HG03045 (cell line): ENCODE measurements at regions not wholly inside any gene's neighbourhood (a gene's known extent, or its start where the extent isn't known, plus 50 kb on each side); places are given as distances from the start of the nearest gene placed in this dataset.

Source experiments
- ATAC-seq: cut with Tn5 transposase; IDR thresholded peaks from one replicate; pipeline ENCODE4 v1.9.1; 2021; ENCODE audit warnings: mild to moderate bottlenecking, moderate library complexity; ENCODE audit not compliant: unreplicated experiment

DNA sequence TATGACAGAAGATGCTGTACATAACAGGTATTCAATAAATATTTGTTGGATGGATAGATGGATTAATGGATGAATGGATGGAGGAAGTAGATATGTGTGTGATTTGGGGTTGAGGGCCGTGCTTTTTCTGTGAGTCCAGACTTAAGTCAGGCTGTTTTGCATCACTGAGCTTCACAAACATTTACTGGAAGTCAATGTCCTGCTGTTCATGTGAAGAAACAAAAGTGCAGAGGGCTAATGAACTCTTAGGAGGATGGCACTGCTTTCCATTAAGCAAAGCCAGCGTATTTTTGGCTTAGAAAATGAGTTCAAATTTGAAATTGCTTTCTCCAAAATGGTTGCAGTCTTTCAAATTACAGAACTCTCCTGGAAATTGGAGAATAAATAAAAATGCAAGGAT, 260.6 kb upstream of the SASH1 start:
- no peak for ATAC-seq

DNA sequence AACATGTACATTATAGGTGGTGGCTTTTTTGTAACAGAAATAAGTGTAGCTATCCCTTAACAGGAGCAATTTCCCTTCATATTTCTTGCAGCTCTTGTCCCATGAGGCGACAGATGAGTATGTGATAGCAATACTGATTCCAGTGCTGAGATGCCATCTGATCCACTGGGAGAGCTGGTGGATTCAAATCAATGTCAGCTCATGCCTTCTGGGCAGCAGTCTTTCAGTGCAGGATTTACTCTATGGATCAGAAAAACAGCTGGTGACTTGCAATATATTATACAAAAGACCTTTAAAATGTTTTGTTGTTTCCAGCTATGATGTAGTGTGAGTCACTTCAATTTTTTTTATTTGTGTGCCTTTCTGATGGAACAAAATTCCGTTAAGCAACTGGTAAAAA, 259.9 kb upstream of the SASH1 start:
- no peak for ATAC-seq

GRCh38 chr6:148085631-148086331, 256.9 kb upstream of the SASH1 start:
- no peak for ATAC-seq

DNA sequence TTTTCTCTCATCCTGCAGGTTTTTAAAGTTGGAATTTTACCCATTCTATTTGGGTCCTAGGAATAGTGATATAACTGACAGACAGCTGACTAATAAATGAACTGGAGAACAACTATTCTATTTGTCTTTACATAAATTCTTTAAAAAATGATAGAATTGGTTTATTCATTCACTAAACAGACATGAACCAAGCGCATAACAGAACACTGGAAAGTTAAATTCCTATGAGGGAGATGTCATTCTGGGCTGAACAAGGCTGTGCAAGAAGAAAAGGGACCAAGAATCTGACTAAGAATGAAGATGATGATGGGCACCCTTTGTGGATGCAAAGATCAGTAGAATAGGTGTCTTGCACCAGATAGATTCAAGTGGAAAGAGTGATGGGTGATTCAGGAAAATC, 256.3 kb upstream of the SASH1 start:
- ATAC-seq: no peak

DNA sequence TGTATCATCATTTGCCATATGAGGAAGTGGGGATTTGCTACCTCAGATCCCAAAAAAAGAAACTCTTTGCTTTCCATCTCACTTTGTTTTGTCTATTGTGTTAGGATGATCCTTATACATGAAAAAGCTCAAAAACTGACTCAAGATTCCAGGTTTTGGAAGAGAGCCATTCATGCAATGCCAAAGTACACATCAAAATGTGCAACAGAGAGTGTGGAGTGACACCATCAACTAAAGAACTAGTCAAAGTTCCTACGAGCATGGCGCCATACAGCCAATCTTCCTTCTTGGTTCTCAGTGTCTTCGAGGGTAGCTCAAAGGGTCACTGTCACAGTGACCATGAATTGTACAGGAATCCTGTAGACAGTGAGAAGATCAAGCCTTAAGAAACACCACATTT, 255.8 kb upstream of the SASH1 start:
- no peak for ATAC-seq

DNA sequence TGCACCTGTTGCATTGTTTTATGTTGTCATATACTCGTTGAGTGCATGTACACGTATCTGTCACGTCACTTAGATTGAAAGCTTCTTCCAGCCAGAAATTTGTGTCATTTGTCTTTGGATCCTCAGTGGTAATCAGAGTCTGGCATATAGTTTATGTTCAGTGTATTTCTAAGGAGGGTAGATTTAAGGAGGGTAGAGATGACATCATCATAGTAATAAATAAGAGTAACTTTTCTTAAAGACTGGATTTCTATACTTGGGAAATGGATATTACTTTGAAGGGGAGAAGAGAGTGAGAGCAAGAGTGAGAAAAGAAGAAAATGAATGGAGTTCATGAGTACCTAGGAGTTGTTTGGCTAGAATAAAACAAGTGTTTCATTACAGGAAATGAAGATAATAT, 255.0 kb upstream of the SASH1 start:
- no peak for ATAC-seq

DNA sequence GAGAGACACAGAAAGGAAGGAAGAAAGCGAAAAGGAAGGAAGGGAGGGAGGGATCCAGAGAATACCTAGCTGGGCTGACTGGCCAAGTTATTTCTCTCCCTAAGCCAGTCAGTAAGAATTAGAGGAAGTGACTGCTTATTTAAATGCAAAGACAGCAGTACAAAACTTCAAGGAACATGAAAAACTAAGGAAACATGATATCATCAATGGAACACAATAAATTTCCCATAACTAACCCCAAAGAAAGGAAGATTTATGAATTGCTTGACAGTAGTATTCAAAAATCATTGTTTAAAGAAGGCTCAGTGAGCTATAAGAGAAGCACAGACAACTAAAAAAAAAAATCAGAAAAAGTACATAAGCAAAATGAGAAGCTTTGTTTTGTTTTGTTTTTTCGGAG, 252.3 kb upstream of the SASH1 start:
- no peak for ATAC-seq

DNA sequence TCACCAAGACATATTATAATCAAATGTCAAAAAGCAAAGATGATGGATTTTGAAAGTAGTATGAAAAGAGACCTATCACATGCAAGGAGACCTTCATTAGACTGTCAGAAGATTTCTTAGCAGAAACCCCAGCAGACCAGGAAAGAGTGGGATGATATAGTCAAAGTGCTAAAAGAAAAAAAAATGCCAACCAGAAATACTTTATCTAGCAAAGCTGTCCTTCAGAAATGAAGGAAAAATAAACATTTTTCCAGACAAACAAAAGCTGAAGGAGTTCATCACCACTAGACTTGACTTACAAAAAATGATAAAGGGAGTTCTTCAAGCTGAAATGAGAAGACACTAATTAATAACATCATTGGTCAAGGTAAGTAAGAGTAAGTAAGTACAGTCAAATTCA, 251.2 kb upstream of the SASH1 start:
- no peak for ATAC-seq

DNA sequence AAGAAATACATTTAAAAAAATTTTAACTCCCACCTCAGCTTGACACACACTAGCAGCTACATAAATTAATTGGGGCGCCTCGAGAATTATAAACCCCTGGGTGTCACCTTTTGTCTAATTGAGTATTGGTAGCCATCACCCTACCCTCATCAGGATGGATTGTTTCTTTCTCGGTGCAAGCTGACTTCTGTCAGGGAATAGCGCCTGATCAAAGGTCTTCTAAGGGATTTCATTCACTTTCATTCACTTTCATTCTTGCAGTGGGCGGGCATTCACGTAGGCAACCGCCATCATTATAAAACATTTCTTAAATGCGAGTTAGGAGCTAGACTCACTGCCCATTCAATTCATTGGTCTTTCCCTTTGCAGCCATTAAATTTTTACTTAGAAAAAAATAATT, 239.2 kb upstream of the SASH1 start:
- ATAC-seq: no peak

- no peak for ATAC-seq
Measured at GRCh38 chr6:148104131-148104530, 238.5 kb upstream of the SASH1 start.

DNA sequence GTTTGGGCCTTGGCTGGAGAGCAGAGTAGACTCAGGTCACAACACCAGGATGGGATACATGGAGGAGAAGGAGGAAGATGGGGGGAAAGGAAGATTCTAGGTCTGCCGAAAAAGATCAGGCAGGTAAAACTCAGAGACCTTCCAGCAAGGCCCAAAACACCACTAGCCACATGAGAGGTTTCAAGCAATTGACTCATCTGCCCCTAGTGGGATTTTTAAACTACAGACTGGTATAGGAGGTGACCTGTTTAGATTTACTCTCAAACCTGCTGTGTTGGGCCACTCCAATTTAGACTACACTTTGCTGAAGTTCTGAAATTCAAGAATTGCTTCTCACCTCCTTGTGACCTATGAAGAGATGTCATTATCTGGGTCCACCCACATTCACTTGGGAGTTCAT, 236.9 kb upstream of the SASH1 start:
- ATAC-seq: no peak

- no peak for ATAC-seq
Measured at GRCh38 chr6:148107911-148108310, 234.7 kb upstream of the SASH1 start.

DNA sequence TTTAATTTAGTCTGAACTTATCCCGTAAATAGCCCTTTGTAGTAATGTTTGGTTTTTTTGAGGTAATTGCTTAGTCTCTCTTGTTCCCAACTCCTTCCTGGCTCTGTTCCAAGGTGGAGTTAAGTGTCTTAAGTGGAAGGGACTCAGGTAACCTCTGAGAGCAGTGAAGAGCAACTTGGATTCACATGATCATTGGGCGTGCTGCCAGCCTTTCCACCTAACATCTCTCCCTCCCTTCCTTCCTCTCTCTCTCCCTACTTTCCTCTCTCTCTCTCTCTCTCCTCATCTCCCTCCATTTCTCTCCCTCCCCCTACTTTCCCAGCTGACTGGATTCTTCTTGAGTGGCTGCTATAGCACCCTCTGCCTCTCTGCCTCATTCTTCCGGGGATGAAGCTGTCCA, 232.9 kb upstream of the SASH1 start:
- ATAC-seq: no peak

- ATAC-seq: no peak
Measured at GRCh38 chr6:148110925-148111324, 231.7 kb upstream of the SASH1 start.

- no peak for ATAC-seq
Measured at GRCh38 chr6:148112851-148113319, 229.8 kb upstream of the SASH1 start.

DNA sequence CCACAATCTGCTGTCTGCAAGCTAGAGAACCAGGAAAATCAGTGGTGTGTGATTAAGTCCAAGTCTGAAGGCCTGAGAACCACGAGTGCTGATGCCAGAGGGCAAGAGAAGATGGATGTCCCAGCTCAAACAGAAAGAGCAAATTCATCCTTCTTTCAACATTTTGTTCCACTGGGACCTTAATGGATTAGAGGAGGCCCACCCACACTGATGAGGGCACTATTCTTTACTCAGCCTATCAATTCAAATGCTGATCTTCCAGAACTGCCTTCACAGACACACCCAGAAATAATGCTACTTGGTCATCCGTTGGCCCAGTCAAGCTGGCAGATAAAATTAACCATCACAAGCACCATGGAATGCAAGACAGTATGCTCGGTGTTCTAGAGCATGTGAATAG, 226.6 kb upstream of the SASH1 start:
- no peak for ATAC-seq

GRCh38 chr6:148118244-148118643, 224.4 kb upstream of the SASH1 start:
- ATAC-seq: no peak

DNA sequence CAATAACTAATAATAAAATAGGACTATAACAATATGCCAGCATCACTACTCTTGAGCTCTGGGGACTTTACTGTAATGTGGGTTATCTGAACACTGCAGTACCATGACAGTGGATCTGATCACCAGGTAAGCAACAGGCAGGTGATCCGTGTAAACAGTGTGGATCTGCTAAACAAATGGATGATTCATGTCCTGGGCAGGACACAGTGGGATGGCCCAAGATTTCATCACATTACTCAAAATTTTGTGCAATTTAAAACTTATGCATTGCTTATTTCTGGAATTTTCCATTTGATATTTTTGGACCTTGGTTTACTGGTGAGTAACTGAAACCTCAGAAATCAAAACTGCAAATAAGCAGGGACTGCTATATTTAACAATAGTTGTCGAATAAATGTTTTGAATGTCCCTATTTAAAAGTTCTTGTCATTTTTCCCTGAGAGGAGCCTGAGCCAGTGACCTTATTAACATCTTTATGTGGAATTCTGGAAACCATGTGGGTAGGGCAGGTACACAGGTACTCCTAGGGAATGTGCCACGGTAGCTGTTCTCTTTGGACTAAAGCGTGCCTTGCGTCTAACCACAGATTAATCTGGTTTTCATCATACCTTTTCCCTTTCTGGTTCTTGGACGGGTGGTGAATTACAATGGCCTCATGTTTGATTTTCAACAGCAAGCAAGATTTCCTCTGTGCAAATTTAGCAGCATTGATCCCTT, 214.5 kb upstream of the SASH1 start:
- no peak for ATAC-seq

GRCh38 chr6:148134592-148134991, 208.0 kb upstream of the SASH1 start:
- no peak for ATAC-seq

DNA sequence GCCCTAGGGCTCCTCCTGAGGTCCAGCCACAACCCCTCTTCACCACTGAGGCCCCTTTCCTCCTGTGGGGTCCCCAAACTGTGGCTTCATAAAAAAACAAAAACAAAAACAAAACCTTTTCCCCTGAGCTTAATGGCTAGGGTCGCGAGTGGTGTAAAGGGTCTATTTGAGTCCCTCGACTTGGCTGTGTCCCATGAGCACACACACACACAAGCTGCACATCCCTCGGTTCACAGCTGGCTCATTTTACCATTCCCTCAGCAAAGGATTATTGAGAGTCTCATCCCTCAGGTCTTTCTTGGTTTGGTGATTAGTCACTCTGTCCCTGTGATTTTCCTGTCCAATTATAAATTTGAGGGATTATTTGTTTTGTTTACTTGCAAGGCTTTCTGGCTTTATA, 206.1 kb upstream of the SASH1 start:
- no peak for ATAC-seq

DNA sequence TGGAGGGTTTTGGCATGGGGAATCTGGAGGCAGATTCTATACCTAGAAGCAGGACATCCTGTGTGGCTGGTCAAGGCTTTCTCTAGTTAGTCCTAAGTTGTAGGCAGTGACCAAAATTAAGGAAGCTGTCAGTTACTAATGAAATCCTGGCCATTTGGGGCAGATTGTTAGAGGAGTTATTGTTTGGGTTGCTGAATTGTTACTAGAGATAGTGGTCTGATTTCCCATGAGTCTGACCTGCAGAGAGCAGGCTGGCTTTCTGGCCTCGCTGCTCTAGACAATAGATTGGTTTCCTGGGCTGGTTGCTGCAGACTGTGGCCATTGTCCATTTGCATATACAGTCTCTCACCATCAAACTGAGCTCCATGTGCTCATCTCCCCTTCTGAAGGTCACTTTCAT, 205.0 kb upstream of the SASH1 start:
- ATAC-seq: no peak

DNA sequence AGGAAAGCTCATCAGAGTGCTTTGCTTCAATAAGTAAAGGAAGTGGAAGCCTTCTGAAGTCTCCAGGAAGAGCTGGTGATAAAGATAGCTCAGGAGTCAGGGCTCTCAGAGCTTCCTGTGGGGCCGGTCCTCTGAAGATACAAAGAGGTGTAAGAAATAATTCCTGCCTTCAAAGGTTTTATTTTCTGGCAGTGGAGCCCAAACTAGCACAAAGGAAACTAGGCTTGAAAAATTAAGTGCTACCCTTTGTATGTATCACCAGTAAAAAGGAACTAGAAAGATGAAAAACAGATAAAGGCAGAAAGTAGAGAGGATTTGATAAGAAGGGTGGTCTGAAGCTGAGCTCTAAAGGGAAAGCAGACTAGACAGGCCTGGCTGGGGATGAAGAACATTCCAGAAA, 204.1 kb upstream of the SASH1 start:
- no peak for ATAC-seq
